ENCODE measurements at regions not wholly inside any gene's neighbourhood (a gene's known extent, or its start where the extent isn't known, plus 50 kb on each side); places are given as distances from the start of the nearest gene placed in this dataset.

DNA sequence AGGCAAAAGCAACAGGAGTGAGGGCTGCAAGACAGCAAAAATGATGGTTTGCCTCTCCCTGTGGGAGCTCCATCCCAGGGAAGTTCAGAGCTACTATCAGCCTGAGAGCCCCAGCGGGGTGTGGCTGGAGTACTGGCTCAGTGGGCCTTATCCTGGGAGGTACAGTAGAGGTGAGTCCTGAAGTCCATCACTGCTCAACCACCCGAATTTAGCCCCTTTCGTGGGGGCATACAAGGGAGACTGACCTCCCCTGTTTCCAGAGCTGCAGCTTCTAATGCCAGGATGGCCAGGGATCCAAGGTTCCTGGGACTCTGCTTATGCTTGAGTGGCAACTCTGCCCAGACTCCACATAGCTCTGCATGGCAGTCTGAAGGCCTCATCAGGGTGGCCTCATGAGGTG lies 617.8 kb downstream of the MMUT start:
- no peak overlapping the region for H3K27ac ChIP-seq (ENCODE audit: extremely low read length, insufficient read depth, low read length)
- H2AFZ ChIP-seq (ENCODE audit: low read length), result no peak overlapping the region
- WGBS (ENCODE audit: low lambda C conversion rate), result 11% methylated on average over 3 of the region's 3 CpGs
- no peaks in the 10 kb centered on the region for H3K79me2 ChIP-seq (ENCODE audit: insufficient read depth, low read length)
- FAIRE-seq (no peak), DNase-seq (ENCODE audit: low spot score) (no peak), ATAC-seq (no peak)
- intact Hi-C loops (cut with micrococcal nuclease; ENCODE audit: unreplicated experiment), result no loop called here
- H3K4me2 ChIP-seq (ENCODE audit: low read depth, low read length), result no peak overlapping the region
- no peaks in the 10 kb centered on the region for H3K4me1 ChIP-seq (ENCODE audit: insufficient read depth, low read length)
- TF ChIP-seq, protein P1, sequence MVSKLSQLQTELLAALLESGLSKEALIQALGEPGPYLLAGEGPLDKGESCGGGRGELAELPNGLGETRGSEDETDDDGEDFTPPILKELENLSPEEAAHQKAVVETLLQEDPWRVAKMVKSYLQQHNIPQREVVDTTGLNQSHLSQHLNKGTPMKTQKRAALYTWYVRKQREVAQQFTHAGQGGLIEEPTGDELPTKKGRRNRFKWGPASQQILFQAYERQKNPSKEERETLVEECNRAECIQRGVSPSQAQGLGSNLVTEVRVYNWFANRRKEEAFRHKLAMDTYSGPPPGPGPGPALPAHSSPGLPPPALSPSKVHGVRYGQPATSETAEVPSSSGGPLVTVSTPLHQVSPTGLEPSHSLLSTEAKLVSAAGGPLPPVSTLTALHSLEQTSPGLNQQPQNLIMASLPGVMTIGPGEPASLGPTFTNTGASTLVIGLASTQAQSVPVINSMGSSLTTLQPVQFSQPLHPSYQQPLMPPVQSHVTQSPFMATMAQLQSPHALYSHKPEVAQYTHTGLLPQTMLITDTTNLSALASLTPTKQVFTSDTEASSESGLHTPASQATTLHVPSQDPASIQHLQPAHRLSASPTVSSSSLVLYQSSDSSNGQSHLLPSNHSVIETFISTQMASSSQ (IDR thresholded peaks at IDR 0.05; ENCODE audit: low read depth), result no peak
- TF ChIP-seq, protein P1 (CRISPR knock-in tag; IDR thresholded peaks at IDR 0.05; ENCODE audit: borderline replicate concordance), result no peak
- H3K4me3 ChIP-seq (replicated peaks in 1 of 3; ENCODE audit: insufficient read depth in 1 of 3, low read depth in 2 of 3, low read length in 3 of 3), result no peak overlapping the region
- in situ Hi-C loops (cut with HindIII; ENCODE audit: extremely low pct_ligation_motif_present, low pct_unique_long_range_greater_than_20kb), result no loop called here
- BruUV-seq (replicated peaks), result no TSS peak
- no peaks in the 10 kb centered on the region for H3K27me3 ChIP-seq (ENCODE audit: control insufficient read depth in 1 of 2, insufficient read depth in 2 of 2, low read length in 2 of 2)
- H4K20me1 ChIP-seq (ENCODE audit: insufficient read depth, low read length), result no peaks in the 10 kb centered on the region
- ChIA-PET CTCF (ENCODE audit: low intra/inter-chr PET ratio, low total read pairs) (no interaction called here), POLR2A (no interaction called here)
- H3K9ac ChIP-seq (ENCODE audit: insufficient read depth, low read depth, low read length), result no peak overlapping the region
- H3K9me3 ChIP-seq (ENCODE audit: low read length), result peaks cover 28% of the 10 kb centered on the region
- no peaks in the 10 kb centered on the region for H3K36me3 ChIP-seq (replicated peaks in 1 of 2; ENCODE audit: control insufficient read depth in 1 of 2, insufficient read depth in 2 of 2, low read length in 2 of 2)

DNA sequence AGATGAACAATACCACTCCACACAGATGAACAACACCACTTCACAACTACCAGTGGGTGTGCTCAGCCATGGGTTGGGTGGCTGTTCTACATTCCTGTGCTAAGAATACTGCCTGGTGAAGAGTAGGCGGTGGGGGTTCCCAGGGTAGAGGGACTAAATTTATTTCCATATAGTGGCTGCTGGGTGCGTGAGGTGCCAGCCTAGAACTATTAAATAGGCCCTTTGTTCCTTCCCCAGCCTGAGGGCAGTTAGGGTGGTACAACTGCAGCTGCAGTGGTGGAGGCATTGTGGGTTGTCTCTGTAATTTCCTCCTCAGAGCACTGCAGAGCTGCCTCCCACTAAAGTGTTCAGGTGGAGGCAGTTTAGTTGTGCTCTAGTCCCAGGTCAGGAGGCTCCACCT lies 618.4 kb downstream of the MMUT start:
- H3K36me3 ChIP-seq (replicated peaks in 1 of 2; ENCODE audit: control insufficient read depth in 1 of 2, insufficient read depth in 2 of 2, low read length in 2 of 2), result no peaks in the 10 kb centered on the region
- TF ChIP-seq ZBTB42 (CRISPR knock-in tag; IDR thresholded peaks at IDR 0.05) (no peak), KLF9 (CRISPR knock-in tag; IDR thresholded peaks at IDR 0.05; ENCODE audit: low read depth) (no peak)
- DNase-seq (ENCODE audit: low spot score) (no peak), ATAC-seq (no peak), FAIRE-seq (no peak)
- H3K9me3 ChIP-seq (ENCODE audit: low read length), result peaks cover 29% of the 10 kb centered on the region
- no peak overlapping the region for H3K9ac ChIP-seq (ENCODE audit: insufficient read depth, low read depth, low read length)
- H3K4me1 ChIP-seq (ENCODE audit: insufficient read depth, low read length), result no peaks in the 10 kb centered on the region
- H3K27ac ChIP-seq (ENCODE audit: extremely low read length, insufficient read depth, low read length), result no peak overlapping the region
- CTCF ChIA-PET (ENCODE audit: low intra/inter-chr PET ratio, low total read pairs), result no interaction called here
- no peaks in the 10 kb centered on the region for H3K27me3 ChIP-seq (ENCODE audit: control insufficient read depth in 1 of 2, insufficient read depth in 2 of 2, low read length in 2 of 2)
- H4K20me1 ChIP-seq (ENCODE audit: insufficient read depth, low read length), result no peaks in the 10 kb centered on the region
- no peak overlapping the region for H2AFZ ChIP-seq (ENCODE audit: low read length)
- 43% methylated on average over 2 of the region's 2 CpGs for WGBS (ENCODE audit: low lambda C conversion rate)
- BruUV-seq (replicated peaks), result no TSS peak
- no peaks in the 10 kb centered on the region for H3K79me2 ChIP-seq (ENCODE audit: insufficient read depth, low read length)
- no peak overlapping the region for H3K4me2 ChIP-seq (ENCODE audit: low read depth, low read length)
- H3K4me3 ChIP-seq (replicated peaks in 1 of 3; ENCODE audit: insufficient read depth in 1 of 3, low read depth in 2 of 3, low read length in 3 of 3), result no peak overlapping the region
- in situ Hi-C loops (cut with HindIII; ENCODE audit: extremely low pct_ligation_motif_present, low pct_unique_long_range_greater_than_20kb) (no loop called here), intact Hi-C loops (cut with micrococcal nuclease; ENCODE audit: unreplicated experiment) (no loop called here)
- POLR2A ChIA-PET, result no interaction called here
